Kidney (tissue), 13 donors: ENCODE measurements at regions not wholly inside any gene's neighbourhood (a gene's known extent, or its start where the extent isn't known, plus 50 kb on each side); places are given as distances from the start of the nearest gene placed in this dataset.

Source experiments
- DNase-seq, 5 donors: peaks; one replicate each; pipeline ENCODE4 v3.0.0-alpha.2; 2013 to 2020
- FAIRE-seq: peaks from 2 replicates; lab custom pipeline; 2012; peaks lifted over from hg19 to GRCh38; lab: Jason Lieb, UNC
- H3K27ac ChIP-seq, 2 donors: one replicate each; pipeline ENCODE4 v1.7.0; 2013; ENCODE audit warnings: low read depth in 2 of 2, low read length in 2 of 2, inconsistent platforms in 1 of 2
- H3K27me3 ChIP-seq: one replicate; pipeline ENCODE4 v1.7.1; 2013; ENCODE audit warnings: low read length, inconsistent platforms; ENCODE audit not compliant: control insufficient read depth, insufficient read depth
- H3K36me3 ChIP-seq, 3 donors: one replicate each; pipeline versions ENCODE4 v1.7.0 to v1.7.1; 2013; ENCODE audit warnings: low read length in 3 of 3, control low read depth in 1 of 3, inconsistent platforms in 1 of 3; ENCODE audit not compliant: insufficient read depth in 3 of 3, control insufficient read depth in 2 of 3
- H3K4me1 ChIP-seq, 3 donors: one replicate each; pipeline versions ENCODE4 v1.7.0 to v1.7.1; 2013; ENCODE audit warnings: low read length in 3 of 3, inconsistent platforms in 1 of 3, low read depth in 1 of 3; ENCODE audit not compliant: control insufficient read depth in 2 of 3, insufficient read depth in 2 of 3
- H3K4me3 ChIP-seq, 3 donors: one replicate each; pipeline versions ENCODE4 v1.7.0 to v1.8.1; 2013; ENCODE audit warnings: low read length in 3 of 3, control low read depth in 1 of 3, inconsistent platforms in 1 of 3
- H3K9ac ChIP-seq, 3 donors: one replicate each; pipeline versions ENCODE4 v1.7.0 to v1.7.1; 2013; ENCODE audit warnings: low read length in 3 of 3, control low read depth in 1 of 3, inconsistent platforms in 1 of 3
- H3K9me3 ChIP-seq, 3 donors: one replicate each; pipeline versions ENCODE4 v1.7.0 to v1.7.1; 2013; ENCODE audit warnings: low read length in 3 of 3, control low read depth in 1 of 3, inconsistent platforms in 1 of 3; ENCODE audit not compliant: control insufficient read depth in 2 of 3, insufficient read depth in 1 of 3
- intact Hi-C: fragments of 100-400 bp; cut with DNase I; formaldehyde crosslinking; loops from one replicate; pipeline ENCODE4 v1.11.1; 2022
- TF ChIP-seq, protein P1 (sequence below): IDR thresholded peaks from 3 replicates; pipeline ENCODE4 v1.5.1; 2012; ENCODE audit warnings: mild to moderate bottlenecking, moderate library complexity, borderline replicate concordance; ENCODE audit not compliant: insufficient read depth; ENCODE audit errors: extremely low read depth
- donor health status: control.
- donor health status: control.
- donor health status: control.
- donor health status: control.
- donor health status: control.
- donor health status: DM: yes; HTN: yes; CAD: no.
- donor health status: Normal renal cell carcinoma (clear cell type).

DNA sequence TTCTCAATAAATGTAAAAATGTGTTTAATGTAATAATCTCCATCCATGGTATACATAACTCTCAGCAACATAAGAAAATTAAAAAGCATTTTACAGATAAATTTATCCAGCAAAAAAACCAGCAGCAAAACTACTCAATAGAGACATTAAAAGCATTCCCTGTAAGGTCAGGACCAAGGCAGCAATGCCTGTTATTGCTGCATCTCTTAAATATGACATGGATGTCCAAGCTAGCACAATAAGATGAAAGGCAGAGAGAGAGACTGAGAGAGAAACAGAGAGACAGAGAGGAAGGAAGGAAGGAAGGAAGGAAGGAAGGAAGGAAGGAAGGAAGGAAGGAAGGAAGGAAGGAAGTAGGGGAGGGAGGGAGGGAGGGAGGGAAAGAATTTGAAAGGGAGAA is 289.0 kb upstream of the PAPPA start:
- Histone ChIP-seq H3K4me3 (no peak overlapping the region), H3K9ac (no peak overlapping the region), H3K9me3 (no peaks in the 10 kb centered on the region), H3K4me1 (no peaks in the 10 kb centered on the region), H3K36me3 (no peaks in the 10 kb centered on the region), H3K27me3 (no peaks in the 10 kb centered on the region), H3K27ac (no peak overlapping the region)
- no peak for FAIRE-seq
- DNase-seq = no peak
- TF ChIP-seq, protein P1, sequence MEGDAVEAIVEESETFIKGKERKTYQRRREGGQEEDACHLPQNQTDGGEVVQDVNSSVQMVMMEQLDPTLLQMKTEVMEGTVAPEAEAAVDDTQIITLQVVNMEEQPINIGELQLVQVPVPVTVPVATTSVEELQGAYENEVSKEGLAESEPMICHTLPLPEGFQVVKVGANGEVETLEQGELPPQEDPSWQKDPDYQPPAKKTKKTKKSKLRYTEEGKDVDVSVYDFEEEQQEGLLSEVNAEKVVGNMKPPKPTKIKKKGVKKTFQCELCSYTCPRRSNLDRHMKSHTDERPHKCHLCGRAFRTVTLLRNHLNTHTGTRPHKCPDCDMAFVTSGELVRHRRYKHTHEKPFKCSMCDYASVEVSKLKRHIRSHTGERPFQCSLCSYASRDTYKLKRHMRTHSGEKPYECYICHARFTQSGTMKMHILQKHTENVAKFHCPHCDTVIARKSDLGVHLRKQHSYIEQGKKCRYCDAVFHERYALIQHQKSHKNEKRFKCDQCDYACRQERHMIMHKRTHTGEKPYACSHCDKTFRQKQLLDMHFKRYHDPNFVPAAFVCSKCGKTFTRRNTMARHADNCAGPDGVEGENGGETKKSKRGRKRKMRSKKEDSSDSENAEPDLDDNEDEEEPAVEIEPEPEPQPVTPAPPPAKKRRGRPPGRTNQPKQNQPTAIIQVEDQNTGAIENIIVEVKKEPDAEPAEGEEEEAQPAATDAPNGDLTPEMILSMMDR = no peak
- intact Hi-C loops = no loop called here

- Histone ChIP-seq H3K9ac (no peak overlapping the region), H3K27me3 (no peaks in the 10 kb centered on the region), H3K4me1 (no peaks in the 10 kb centered on the region), H3K36me3 (no peaks in the 10 kb centered on the region), H3K27ac (no peak overlapping the region), H3K4me3 (no peak overlapping the region), H3K9me3 (no peaks in the 10 kb centered on the region)
- FAIRE-seq = no peak
- TF ChIP-seq, protein P1 = no peak
- intact Hi-C loops = no loop called here
- no peak for DNase-seq
Observed at GRCh38 chr9:115867326-115867725, 286.3 kb upstream of the PAPPA start.

DNA sequence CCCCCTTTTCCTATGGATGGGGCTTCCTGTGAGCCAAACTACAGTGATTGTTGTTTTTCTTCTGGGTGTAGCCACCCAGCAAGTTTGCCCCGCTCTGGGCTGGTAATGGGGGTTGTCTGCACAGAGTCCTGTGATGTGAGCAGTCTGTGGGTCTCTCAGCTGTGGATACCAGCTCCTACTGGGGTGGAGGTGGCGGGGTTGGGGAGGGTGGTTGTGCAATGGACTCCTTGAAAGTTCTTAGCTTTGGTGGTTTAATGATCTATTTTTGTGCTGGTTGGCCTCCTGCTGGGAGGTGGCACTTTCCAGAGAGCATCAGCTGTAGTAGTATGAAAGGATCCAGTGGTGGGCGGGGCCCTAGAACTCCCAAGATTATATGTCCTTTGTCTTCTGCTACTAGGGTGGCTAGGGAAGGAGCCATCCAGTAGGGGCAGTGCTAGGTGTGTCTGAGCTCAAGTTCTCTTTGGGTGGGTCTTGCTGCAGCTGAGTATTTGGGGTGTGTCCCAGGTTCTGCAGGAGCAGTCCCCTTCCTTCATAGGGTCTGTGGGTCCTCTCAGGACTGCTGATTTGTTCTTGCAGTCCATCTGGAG is 275.6 kb upstream of the PAPPA start:
- Histone ChIP-seq H3K36me3 (no peaks in the 10 kb centered on the region), H3K4me1 (no peaks in the 10 kb centered on the region), H3K9me3 (no peaks in the 10 kb centered on the region), H3K27me3 (no peaks in the 10 kb centered on the region), H3K27ac (no peak overlapping the region), H3K4me3 (no peak overlapping the region), H3K9ac (no peak overlapping the region)
- FAIRE-seq (no peak), DNase-seq (no peak)
- intact Hi-C loops = no loop called here
- TF ChIP-seq, protein P1 = no peak

- no peak for DNase-seq
- intact Hi-C loops = no loop called here
- Histone ChIP-seq H3K36me3 (no peaks in the 10 kb centered on the region), H3K27me3 (no peaks in the 10 kb centered on the region), H3K4me1 (no peaks in the 10 kb centered on the region), H3K27ac (no peak overlapping the region), H3K4me3 (no peak overlapping the region), H3K9me3 (no peaks in the 10 kb centered on the region), H3K9ac (no peak overlapping the region)
- FAIRE-seq = no peak
- TF ChIP-seq, protein P1 = no peak
Observed at GRCh38 chr9:115879451-115879850, 274.1 kb upstream of the PAPPA start.
